ENCODE measurements at regions not wholly inside any gene's neighbourhood (a gene's known extent, or its start where the extent isn't known, plus 50 kb on each side); places are given as distances from the start of the nearest gene placed in this dataset.

GRCh38 chr2:37489536-37489935 lies 145.1 kb downstream of the QPCT start:
- Histone ChIP-seq H3K4me3 (no peak overlapping the region), H3K36me3 (replicated peaks) (no peaks in the 10 kb centered on the region), H3K4me1 (no peaks in the 10 kb centered on the region), H3K27me3 (ENCODE audit: low read depth) (no peaks in the 10 kb centered on the region), H3K9me3 (peaks cover 10% of the 10 kb centered on the region)
- in situ Hi-C loops (cut with MboI; ENCODE audit: low sequenced_read_pairs): no loop called here
- no peak for DNase-seq (ENCODE audit: low spot score in 2 of 2)

GRCh38 chr2:37493425-37493824 lies 149.0 kb downstream of the QPCT start:
- Histone ChIP-seq H3K27me3 (ENCODE audit: low read depth) (no peaks in the 10 kb centered on the region), H3K9me3 (peaks cover 10% of the 10 kb centered on the region), H3K4me1 (no peaks in the 10 kb centered on the region), H3K36me3 (replicated peaks) (no peaks in the 10 kb centered on the region), H3K4me3 (no peak overlapping the region)
- in situ Hi-C loops (cut with MboI; ENCODE audit: low sequenced_read_pairs): no loop called here
- DNase-seq (ENCODE audit: low spot score in 2 of 2): no peak

- Histone ChIP-seq H3K9me3 (no peaks in the 10 kb centered on the region), H3K4me1 (no peaks in the 10 kb centered on the region), H3K36me3 (replicated peaks) (no peaks in the 10 kb centered on the region), H3K4me3 (no peak overlapping the region), H3K27me3 (ENCODE audit: low read depth) (no peaks in the 10 kb centered on the region)
- in situ Hi-C loops (cut with MboI; ENCODE audit: low sequenced_read_pairs): no loop called here
- DNase-seq (ENCODE audit: low spot score in 2 of 2): no peak
Observed at GRCh38 chr2:37499113-37499512, 154.7 kb downstream of the QPCT start.

- Histone ChIP-seq H3K27me3 (ENCODE audit: low read depth) (no peaks in the 10 kb centered on the region), H3K36me3 (replicated peaks) (no peaks in the 10 kb centered on the region), H3K9me3 (no peaks in the 10 kb centered on the region), H3K4me1 (0 out of 2 replicates have a peak, but pooled peaks cover 3% of the 10 kb centered on the region), H3K4me3 (no peak overlapping the region)
- DNase-seq (ENCODE audit: low spot score in 2 of 2): no peak
- in situ Hi-C loops (cut with MboI; ENCODE audit: low sequenced_read_pairs): no loop called here
Observed at GRCh38 chr2:37500031-37500430, 155.6 kb downstream of the QPCT start.

- no peak for DNase-seq (ENCODE audit: low spot score in 2 of 2)
- Histone ChIP-seq H3K4me1 (peaks cover 7% of the 10 kb centered on the region), H3K4me3 (no peak overlapping the region), H3K9me3 (no peaks in the 10 kb centered on the region), H3K36me3 (replicated peaks) (no peaks in the 10 kb centered on the region), H3K27me3 (ENCODE audit: low read depth) (no peaks in the 10 kb centered on the region)
- in situ Hi-C loops (cut with MboI; ENCODE audit: low sequenced_read_pairs): no loop called here
Observed at GRCh38 chr2:37501113-37501512, 156.7 kb downstream of the QPCT start.

- peak; percentile 27 to 40 for DNase-seq (ENCODE audit: low spot score in 2 of 2)
- Histone ChIP-seq H3K4me1 (peaks cover 24% of the 10 kb centered on the region), H3K9me3 (no peaks in the 10 kb centered on the region), H3K36me3 (replicated peaks) (no peaks in the 10 kb centered on the region), H3K4me3 (no peak overlapping the region), H3K27me3 (ENCODE audit: low read depth) (no peaks in the 10 kb centered on the region)
- in situ Hi-C loops (cut with MboI; ENCODE audit: low sequenced_read_pairs): no loop called here
Observed at GRCh38 chr2:37506407-37507050, 162.1 kb downstream of the QPCT start.

- Histone ChIP-seq H3K4me3 (no peak overlapping the region), H3K9me3 (no peaks in the 10 kb centered on the region), H3K36me3 (replicated peaks) (no peaks in the 10 kb centered on the region), H3K4me1 (peaks cover 24% of the 10 kb centered on the region), H3K27me3 (ENCODE audit: low read depth) (no peaks in the 10 kb centered on the region)
- DNase-seq (ENCODE audit: low spot score in 2 of 2): peak in 1 of 2 experiments; percentile 25
- in situ Hi-C loops (cut with MboI; ENCODE audit: low sequenced_read_pairs): no loop called here
Observed at GRCh38 chr2:37507051-37507410, 162.6 kb downstream of the QPCT start.

GRCh38 chr2:37507703-37508102 lies 163.3 kb downstream of the QPCT start:
- Histone ChIP-seq H3K4me1 (peaks cover 24% of the 10 kb centered on the region), H3K36me3 (replicated peaks) (no peaks in the 10 kb centered on the region), H3K9me3 (no peaks in the 10 kb centered on the region), H3K27me3 (ENCODE audit: low read depth) (no peaks in the 10 kb centered on the region), H3K4me3 (no peak overlapping the region)
- in situ Hi-C loops (cut with MboI; ENCODE audit: low sequenced_read_pairs): no loop called here
- no peak for DNase-seq (ENCODE audit: low spot score in 2 of 2)

- no peak for DNase-seq (ENCODE audit: low spot score in 2 of 2)
- no peaks in the 10 kb centered on the region for H3K9me3 ChIP-seq
- in situ Hi-C loops (cut with MboI; ENCODE audit: low sequenced_read_pairs): no loop called here
- H3K36me3 ChIP-seq (replicated peaks): no peaks in the 10 kb centered on the region
- no peaks in the 10 kb centered on the region; the same call in none of the 2 replicates for H3K4me1 ChIP-seq
- no peak overlapping the region for H3K4me3 ChIP-seq
- H3K27me3 ChIP-seq (ENCODE audit: low read depth): no peaks in the 10 kb centered on the region
Observed at GRCh38 chr2:37512971-37513370, 158.5 kb downstream of the CDC42EP3 start.

- no peak for DNase-seq (ENCODE audit: low spot score in 2 of 2)
- H3K4me3 ChIP-seq: no peak overlapping the region
- in situ Hi-C loops (cut with MboI; ENCODE audit: low sequenced_read_pairs): no loop called here
Observed at GRCh38 chr2:37523814-37524362, 147.6 kb downstream of the CDC42EP3 start.

GRCh38 chr2:37526323-37526722 lies 145.1 kb downstream of the CDC42EP3 start:
- no peak for DNase-seq (ENCODE audit: low spot score in 2 of 2)
- Histone ChIP-seq H3K9me3 (no peaks in the 10 kb centered on the region), H3K27me3 (ENCODE audit: low read depth) (no peaks in the 10 kb centered on the region), H3K4me1 (peaks cover 29% of the 10 kb centered on the region), H3K4me3 (no peak overlapping the region), H3K36me3 (replicated peaks) (no peaks in the 10 kb centered on the region)
- in situ Hi-C loops (cut with MboI; ENCODE audit: low sequenced_read_pairs): no loop called here

More at GRCh38 chr2:37523814-37524362, 147.6 kb downstream of the CDC42EP3 start:
- peaks cover 29% of the 10 kb centered on the region for H3K4me1 ChIP-seq
- H3K9me3 ChIP-seq: no peaks in the 10 kb centered on the region
- H3K27me3 ChIP-seq (ENCODE audit: low read depth): no peaks in the 10 kb centered on the region
- H3K36me3 ChIP-seq (replicated peaks): no peaks in the 10 kb centered on the region

- H3K4me3 ChIP-seq: no peak overlapping the region
- peaks cover 25% of the 10 kb centered on the region for H3K4me1 ChIP-seq
- no peaks in the 10 kb centered on the region for H3K9me3 ChIP-seq
- H3K27me3 ChIP-seq (ENCODE audit: low read depth): no peaks in the 10 kb centered on the region
- in situ Hi-C loops (cut with MboI; ENCODE audit: low sequenced_read_pairs): no loop called here
- DNase-seq (ENCODE audit: low spot score in 2 of 2): no peak
- H3K36me3 ChIP-seq (replicated peaks): no peaks in the 10 kb centered on the region
Observed at GRCh38 chr2:37526856-37527255, 144.6 kb downstream of the CDC42EP3 start.

GRCh38 chr2:37527361-37527760 lies 144.1 kb downstream of the CDC42EP3 start:
- H3K4me3 ChIP-seq: no peak overlapping the region
- in situ Hi-C loops (cut with MboI; ENCODE audit: low sequenced_read_pairs): no loop called here
- H3K4me1 ChIP-seq: peaks cover 20% of the 10 kb centered on the region
- no peaks in the 10 kb centered on the region for H3K9me3 ChIP-seq
- DNase-seq (ENCODE audit: low spot score in 2 of 2): no peak
- no peaks in the 10 kb centered on the region for H3K36me3 ChIP-seq (replicated peaks)
- H3K27me3 ChIP-seq (ENCODE audit: low read depth): no peaks in the 10 kb centered on the region

GRCh38 chr2:37529830-37530415 lies 141.5 kb downstream of the CDC42EP3 start:
- H3K9me3 ChIP-seq: no peaks in the 10 kb centered on the region
- DNase-seq (ENCODE audit: low spot score in 2 of 2): no peak
- no peak overlapping the region for H3K4me3 ChIP-seq
- H3K36me3 ChIP-seq (replicated peaks): no peaks in the 10 kb centered on the region
- in situ Hi-C loops (cut with MboI; ENCODE audit: low sequenced_read_pairs): no loop called here
- no peaks in the 10 kb centered on the region for H3K4me1 ChIP-seq
- no peaks in the 10 kb centered on the region for H3K27me3 ChIP-seq (ENCODE audit: low read depth)

Data from HAP-1 (cell line).